Medulla oblongata (tissue), 1 donor: ENCODE measurements at regions not wholly inside any gene's neighbourhood (a gene's known extent, or its start where the extent isn't known, plus 50 kb on each side); places are given as distances from the start of the nearest gene placed in this dataset.

Experiments
- DNase-seq: peaks from one replicate; pipeline ENCODE4 v3.0.0-alpha.2; 2015; ENCODE audit errors: extremely low spot score

DNA sequence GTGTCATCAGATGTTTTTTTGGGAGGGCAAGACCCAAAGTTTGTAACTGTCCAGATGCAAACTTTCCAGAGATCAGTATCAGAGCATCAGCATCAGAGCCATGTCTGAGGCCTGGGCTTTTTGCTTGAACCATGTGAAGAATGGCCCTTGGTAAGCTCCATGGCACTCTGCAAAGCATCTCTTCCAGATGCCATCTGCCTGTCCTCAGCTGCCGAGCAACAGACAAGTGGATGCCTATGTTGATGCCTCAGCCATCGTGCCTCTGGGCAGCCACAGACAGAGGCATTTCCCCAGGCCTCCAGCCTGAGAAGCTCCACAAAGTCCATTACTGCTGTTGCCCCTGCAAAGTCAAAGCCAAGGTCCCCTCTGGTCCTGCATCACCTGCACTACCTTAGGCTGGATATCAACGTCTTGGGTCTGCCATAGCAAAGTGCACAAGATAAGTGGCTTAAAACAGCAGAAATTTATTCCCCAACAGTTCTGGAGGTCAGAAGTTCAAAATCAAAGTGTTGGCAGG, 670.2 kb upstream of the MKI67 start:
- no peak for DNase-seq

DNA sequence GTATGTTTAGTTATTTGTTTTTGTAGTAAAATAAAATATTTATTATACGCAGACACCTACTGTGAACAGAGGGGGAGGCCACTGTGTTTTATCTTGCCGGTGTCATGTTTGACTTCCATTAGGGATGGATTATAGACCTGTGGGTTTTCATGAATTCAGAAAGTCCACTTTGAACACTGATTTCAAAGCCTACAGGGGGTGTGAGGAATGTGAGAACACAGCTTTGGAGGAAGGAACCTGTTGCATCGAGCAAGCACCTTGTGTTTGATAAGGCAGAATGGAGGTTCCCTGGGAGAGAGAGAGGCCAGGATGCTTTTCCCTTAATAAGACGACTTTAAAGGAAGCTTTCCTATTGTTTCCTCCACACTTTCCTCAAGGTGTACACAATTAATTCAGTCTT, 665.0 kb upstream of the MGMT start:
- DNase-seq, result no peak

- no peak for DNase-seq
Measured at GRCh38 chr10:128803790-128804189, 663.3 kb upstream of the MGMT start.

DNA sequence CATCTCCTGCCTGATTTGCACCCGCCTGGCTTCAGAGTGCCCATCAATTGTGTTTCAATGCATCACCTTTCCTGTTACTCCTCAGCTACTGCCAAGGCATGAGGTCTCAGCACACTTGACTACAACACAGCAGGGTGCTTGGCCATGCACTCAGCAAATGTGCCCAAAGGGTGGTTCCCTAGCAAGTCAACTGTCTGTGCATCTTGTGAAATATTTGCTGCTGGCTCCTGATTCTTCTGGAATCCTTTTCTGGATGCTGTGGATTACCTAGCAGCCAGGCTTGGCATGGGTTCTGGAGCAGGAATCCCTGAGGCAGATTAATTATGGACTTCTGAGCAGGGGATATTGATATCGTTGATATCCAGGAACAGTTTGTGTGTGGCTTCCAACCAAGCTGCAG, 662.6 kb upstream of the MGMT start:
- DNase-seq, result peak; percentile 53

DNA sequence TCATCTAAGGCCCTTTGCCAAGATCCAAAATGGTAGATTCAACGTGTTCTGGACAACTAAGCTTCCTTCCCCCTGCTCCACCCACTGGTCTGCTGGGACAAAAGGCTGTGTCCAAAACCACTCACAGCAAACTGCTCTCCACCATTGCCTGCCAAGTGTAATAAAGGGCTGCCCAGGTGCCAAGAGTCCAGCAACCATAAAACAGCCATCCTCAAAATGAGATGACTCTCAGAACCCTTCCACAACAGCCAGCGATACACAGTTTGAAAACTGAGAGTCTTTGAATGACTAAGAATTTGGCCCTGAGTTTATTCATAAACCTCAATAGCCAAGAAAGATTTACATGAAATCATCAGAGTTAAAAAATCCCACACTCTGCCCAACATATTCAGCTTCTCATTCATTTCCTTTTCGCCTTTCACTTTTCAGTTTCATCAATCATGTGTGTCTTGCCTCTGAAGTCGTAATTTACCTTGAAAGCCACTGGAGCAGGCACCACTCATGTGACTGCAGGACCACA, 658.1 kb upstream of the MGMT start:
- DNase-seq, result no peak

DNA sequence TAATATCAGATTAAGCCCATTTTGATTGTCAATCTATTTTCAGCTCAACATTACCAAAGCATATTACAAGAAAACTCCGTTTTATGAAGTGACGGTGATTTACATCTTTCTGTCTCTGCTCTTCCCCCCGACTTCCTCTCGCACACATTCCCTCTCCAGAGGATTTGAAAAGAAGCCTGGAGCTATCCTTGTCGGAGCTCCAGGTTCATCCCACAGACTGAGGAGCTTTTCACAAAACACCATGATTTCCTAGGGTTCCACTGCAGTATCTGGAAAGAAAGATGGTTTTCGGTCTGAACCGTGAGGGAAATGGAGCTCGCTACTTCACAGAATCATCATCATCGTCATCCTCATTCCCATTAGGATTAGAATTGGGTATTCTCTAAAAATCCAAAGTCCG, 655.5 kb upstream of the MGMT start:
- DNase-seq, result no peak

DNA sequence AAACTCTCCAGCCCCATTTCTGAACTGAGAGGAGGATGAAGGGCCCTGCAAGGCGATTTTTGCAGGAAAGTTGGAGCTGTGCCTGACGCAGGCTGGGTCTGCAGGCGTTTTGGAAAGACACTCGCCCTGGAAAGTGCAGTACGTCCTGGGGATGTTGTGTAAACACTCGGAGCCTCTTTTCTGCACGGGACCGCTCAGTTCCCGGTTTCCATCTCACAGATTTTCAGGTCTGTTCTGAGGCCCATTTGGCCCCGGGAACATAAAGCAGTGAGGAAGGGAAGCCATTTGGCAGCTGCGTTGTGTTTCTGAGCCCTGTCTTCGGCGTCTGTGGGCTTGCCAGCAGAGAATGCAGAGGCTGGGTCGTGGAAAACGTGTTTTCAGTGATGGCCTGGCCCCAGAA, 655.0 kb upstream of the MGMT start:
- DNase-seq, result no peak

- DNase-seq, result no peak
Measured at GRCh38 chr10:128813574-128813973, 653.5 kb upstream of the MGMT start.

DNA sequence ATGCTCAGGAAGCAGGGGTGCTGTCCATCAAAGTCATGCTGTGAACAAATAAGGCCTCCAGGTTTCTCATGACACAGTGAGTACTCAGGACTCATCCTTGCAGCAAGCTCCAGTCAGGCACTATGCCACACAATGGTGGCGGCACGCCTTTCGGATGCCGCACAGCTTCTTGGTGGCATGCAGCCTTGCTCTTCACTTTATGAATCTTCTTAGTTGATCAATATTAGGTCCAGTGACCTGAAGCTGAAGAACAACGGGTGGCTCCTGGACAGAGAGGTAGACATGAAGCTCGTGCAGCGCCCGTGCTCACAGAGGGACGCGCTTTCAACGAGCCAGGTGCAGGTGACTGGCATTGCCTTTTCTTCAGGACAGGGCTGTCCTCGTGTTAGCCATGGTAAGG, 653.0 kb upstream of the MGMT start:
- no peak for DNase-seq

DNA sequence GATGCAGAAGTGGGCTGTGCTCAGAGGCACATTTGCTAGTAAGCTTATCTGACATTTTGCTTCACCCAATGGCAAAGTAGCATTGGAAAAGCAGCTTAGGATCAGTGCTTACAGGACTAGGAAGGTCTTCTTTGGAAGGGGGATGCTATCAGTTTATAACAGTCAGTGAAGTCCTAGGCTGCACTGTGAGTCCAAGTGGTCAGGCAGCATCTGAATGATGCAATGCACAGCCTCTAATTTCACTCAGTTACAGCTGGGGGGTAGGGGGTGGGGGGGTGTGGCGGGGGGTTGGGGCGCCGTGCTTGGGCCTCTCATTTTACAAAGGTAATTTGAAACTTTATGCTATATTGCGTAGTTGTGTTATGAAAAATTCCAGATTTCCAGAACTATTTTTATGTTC, 652.3 kb upstream of the MGMT start:
- DNase-seq, result no peak

GRCh38 chr10:128816726-128817125, 650.3 kb upstream of the MGMT start:
- no peak for DNase-seq

GRCh38 chr10:128817636-128818035, 649.4 kb upstream of the MGMT start:
- DNase-seq, result no peak

DNA sequence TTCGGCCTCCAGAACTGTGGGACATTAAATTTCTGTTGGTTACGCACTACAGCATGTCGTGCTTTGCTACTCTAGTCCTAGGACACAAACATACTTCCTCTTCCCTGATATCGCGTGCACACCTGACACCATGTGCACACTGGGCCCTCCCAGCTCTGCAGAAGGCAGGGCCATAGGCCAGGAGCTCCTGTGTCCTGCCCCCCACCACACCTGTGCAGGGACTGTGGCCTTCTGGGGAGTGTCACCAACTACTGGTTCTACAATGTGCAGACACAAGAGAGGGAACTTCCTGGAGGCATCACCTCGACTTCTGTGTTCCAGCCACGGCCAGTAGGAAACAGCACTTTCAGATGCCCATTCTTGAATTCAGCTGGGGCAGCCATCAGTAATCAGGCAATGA, 646.4 kb upstream of the MGMT start:
- DNase-seq, result no peak

- no peak for DNase-seq
Measured at GRCh38 chr10:128823201-128823600, 643.8 kb upstream of the MGMT start.

DNA sequence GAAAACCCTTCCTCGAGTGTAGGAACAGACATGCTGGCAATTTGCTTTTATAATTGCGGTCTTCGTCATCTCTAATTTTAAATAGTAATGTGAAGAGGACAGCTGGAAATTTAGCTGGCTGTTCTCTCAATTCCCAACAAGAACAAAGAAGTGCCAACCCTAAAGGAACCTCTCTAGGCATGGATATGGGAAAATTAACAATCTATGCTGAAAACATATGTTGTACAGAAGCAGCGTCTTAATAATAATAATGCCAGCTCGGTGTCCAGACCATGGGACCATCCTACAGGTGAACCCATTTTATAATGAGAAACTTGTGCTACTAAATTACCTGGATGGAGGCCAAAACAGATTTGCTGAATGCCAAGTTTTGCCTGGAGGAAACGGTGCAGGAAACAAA, 641.4 kb upstream of the MGMT start:
- DNase-seq, result no peak

GRCh38 chr10:128833671-128834070, 633.4 kb upstream of the MGMT start:
- DNase-seq, result no peak

DNA sequence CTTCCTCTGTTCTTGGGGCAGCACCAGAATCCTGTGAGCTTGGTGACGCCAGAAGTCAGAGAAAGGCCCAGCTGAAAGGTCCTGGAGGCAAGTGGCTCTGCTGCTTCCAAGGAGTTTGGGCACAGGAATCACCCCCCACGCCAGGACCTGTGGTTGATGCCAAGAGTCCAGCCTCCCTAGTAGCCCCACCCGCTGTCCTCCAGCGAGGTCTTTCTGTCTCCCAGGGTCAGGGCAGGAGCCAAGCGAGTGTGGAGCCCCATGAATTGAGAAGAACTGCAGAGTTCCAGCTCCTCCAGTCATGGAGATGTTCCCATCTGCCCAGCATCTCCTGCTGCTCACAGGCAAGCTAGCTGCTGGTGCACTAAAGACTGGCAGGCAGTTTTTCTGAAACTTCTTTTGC, 631.7 kb upstream of the MGMT start:
- peak; percentile 79 for DNase-seq

GRCh38 chr10:128837478-128837877, 629.6 kb upstream of the MGMT start:
- DNase-seq, result no peak

- DNase-seq, result no peak
Measured at GRCh38 chr10:128839134-128839533, 627.9 kb upstream of the MGMT start.

DNA sequence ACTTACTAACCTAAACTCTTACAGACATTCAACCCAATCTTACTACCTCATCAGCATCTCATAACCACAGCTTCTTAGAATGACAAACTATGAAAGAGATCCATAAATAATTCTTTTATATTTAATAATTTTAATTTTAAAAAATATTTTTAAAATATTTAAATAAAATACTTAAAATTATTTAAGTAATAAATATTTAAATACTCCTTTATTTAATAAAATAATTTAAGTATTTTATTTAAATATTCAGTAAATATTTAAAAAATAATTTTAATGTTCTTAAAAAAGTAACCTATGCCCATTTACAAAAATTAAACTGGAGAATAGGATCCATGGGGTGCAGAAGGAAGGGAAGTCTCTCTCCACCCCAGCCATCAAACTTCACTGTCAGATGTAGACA, 627.3 kb upstream of the MGMT start:
- no peak for DNase-seq

- DNase-seq, result no peak
Measured at GRCh38 chr10:128843972-128844371, 623.1 kb upstream of the MGMT start.

GRCh38 chr10:128846927-128847326, 620.1 kb upstream of the MGMT start:
- DNase-seq, result no peak

- no peak for DNase-seq
Measured at GRCh38 chr10:128848810-128849209, 618.2 kb upstream of the MGMT start.

GRCh38 chr10:128850647-128851046, 616.4 kb upstream of the MGMT start:
- DNase-seq, result no peak

GRCh38 chr10:128851281-128851680, 615.8 kb upstream of the MGMT start:
- DNase-seq, result no peak
